HepG2 (cell line): ENCODE measurements at regions not wholly inside any gene's neighbourhood (a gene's known extent, or its start where the extent isn't known, plus 50 kb on each side); places are given as distances from the start of the nearest gene placed in this dataset.

ENCODE experiments used
- ATAC-seq: fragments of 200-7000 bp; cut with Tn5 transposase; 3 replicates; pipeline ENCODE4 v1.9.1; 2020; ENCODE audit warnings: mild to moderate bottlenecking, moderate library complexity
- BruUV-seq: library from RNA; stranded (reverse); fragments of 400-500 nt; replicated peaks from 2 replicates; lab custom pipeline; 2021; lab: Mats Ljungman, UMichigan
- CTCF ChIA-PET: fragments of 300-600 bp; formaldehyde crosslinking; extraction: SDS; loops from one replicate; lab custom pipeline; 2021; ENCODE audit warnings: low total read pairs, inconsistent platforms, low intra/inter-chr PET ratio; lab: Yijun Ruan, JAX
- POLR2A ChIA-PET: fragments of 350-600 bp; sonication (Branson Sonifier 250); formaldehyde crosslinking; loops from one replicate; lab custom pipeline; 2020; ENCODE audit warnings: antibody characterized with exemption, inconsistent platforms; lab: Yijun Ruan, JAX
- DNase-seq: peaks from one replicate; pipeline ENCODE4 v3.0.0-alpha.2; 2015; ENCODE audit warnings: low spot score
- FAIRE-seq: peaks from 3 replicates; lab custom pipeline; 2011; peaks lifted over from hg19 to GRCh38; lab: Jason Lieb, UNC
- H2AFZ ChIP-seq: one replicate; pipeline ENCODE4 v1.6.1; 2011; ENCODE audit warnings: low read length, inconsistent platforms
- H3K27ac ChIP-seq: fragments of 300-600 bp; 3 replicates; pipeline ENCODE4 v1.8.0; 2011; ENCODE audit warnings: mixed run types, mild to moderate bottlenecking, mixed read lengths, low read length, inconsistent platforms; ENCODE audit not compliant: insufficient read depth; ENCODE audit errors: extremely low read length
- H3K27me3 ChIP-seq, 2 experiments: fragments of 200-600 bp in 1 of 2; 2 replicates in 1 of 2; 3 replicates in 1 of 2; pipeline versions ENCODE4 v1.6.0 to v1.8.0; 2011; ENCODE audit warnings: low read length in 2 of 2, mild to moderate bottlenecking in 2 of 2, moderate library complexity in 2 of 2, inconsistent platforms in 1 of 2; ENCODE audit not compliant: insufficient read depth in 2 of 2, control insufficient read depth in 1 of 2
- H3K36me3 ChIP-seq, 2 experiments: fragments of 200-600 bp in 1 of 2; replicated peaks in 1 of 2; 2 replicates in 1 of 2; 3 replicates in 1 of 2; pipeline versions ENCODE4 v1.5.1 to v1.8.0; 2011; ENCODE audit warnings: low read length in 2 of 2, inconsistent platforms in 1 of 2; ENCODE audit not compliant: insufficient read depth in 2 of 2, control insufficient read depth in 1 of 2
- H3K4me1 ChIP-seq: 2 replicates; pipeline ENCODE4 v1.5.1; 2012; ENCODE audit warnings: low read length, inconsistent platforms; ENCODE audit not compliant: insufficient read depth
- H3K4me2 ChIP-seq: 2 replicates; pipeline ENCODE4 v1.6.0; 2011; ENCODE audit warnings: low read depth, low read length, inconsistent platforms
- H3K4me3 ChIP-seq, 3 experiments: fragments of 200-600 bp in 1 of 3; sonication (generic), shearing (Covaris generic) in 1 of 3; replicated peaks in 1 of 3; 2 replicates each; pipeline ENCODE4 v1.5.1; 2011 to 2016; ENCODE audit warnings: low read length in 3 of 3, inconsistent platforms in 2 of 3, low read depth in 2 of 3, mild to moderate bottlenecking in 2 of 3, control low read depth in 1 of 3, mixed read lengths in 1 of 3; ENCODE audit not compliant: insufficient read depth in 1 of 3
- H3K79me2 ChIP-seq: one replicate; pipeline ENCODE4 v1.6.1; 2011; ENCODE audit warnings: low read length, inconsistent platforms; ENCODE audit not compliant: insufficient read depth
- H3K9ac ChIP-seq: 2 replicates; pipeline ENCODE4 v1.6.0; 2011; ENCODE audit warnings: mild to moderate bottlenecking, low read depth, low read length, inconsistent platforms; ENCODE audit not compliant: insufficient read depth
- H3K9me3 ChIP-seq: 2 replicates; pipeline ENCODE4 v1.5.1; 2012; ENCODE audit warnings: mild to moderate bottlenecking, low read length
- H4K20me1 ChIP-seq: 2 replicates; pipeline ENCODE4 v1.6.0; 2011; ENCODE audit warnings: inconsistent platforms, mild to moderate bottlenecking, low read length, moderate library complexity; ENCODE audit not compliant: insufficient read depth
- CBX2 ChIP-seq, 2 experiments: fragments of 200-600 bp in 1 of 2; sonication (generic); formaldehyde crosslinking in 1 of 2; IDR thresholded peaks; 2 replicates each; pipeline versions ENCODE4 v1.7.0 to v1.8.1; 2018 to 2022; ENCODE audit warnings: low read depth in 2 of 2, low read length in 1 of 2, mild to moderate bottlenecking in 1 of 2, missing genetic modification reagents in 1 of 2
- ESRRA ChIP-seq: sonication (generic); formaldehyde crosslinking; IDR thresholded peaks from 2 replicates; pipeline ENCODE4 v1.5.1; 2020; ENCODE audit warnings: mild to moderate bottlenecking, low read depth, missing genetic modification reagents
- FOXA3 ChIP-seq: IDR thresholded peaks from 2 replicates; pipeline ENCODE4 v1.6.1; 2016; ENCODE audit warnings: missing genetic modification reagents, missing compliant biosample characterization
- HNF1B ChIP-seq: sonication (generic); formaldehyde crosslinking; IDR thresholded peaks from 2 replicates; pipeline ENCODE4 v1.5.1; 2020; ENCODE audit warnings: mild to moderate bottlenecking, moderate library complexity, missing genetic modification reagents
- SMARCE1 ChIP-seq: fragments of 450-650 bp; IDR thresholded peaks from 2 replicates; pipeline ENCODE4 v1.6.1; 2017; ENCODE audit warnings: borderline replicate concordance
- SNAPC2 ChIP-seq: sonication (generic); formaldehyde crosslinking; IDR thresholded peaks from 2 replicates; pipeline ENCODE4 v1.8.1; 2022; ENCODE audit warnings: mild to moderate bottlenecking, missing genetic modification reagents
- WIZ ChIP-seq: sonication (generic); formaldehyde crosslinking; IDR thresholded peaks from 2 replicates; pipeline ENCODE4 v1.5.1; 2020; ENCODE audit warnings: mild to moderate bottlenecking, missing genetic modification reagents
- XBP1 ChIP-seq: sonication (generic); formaldehyde crosslinking; IDR thresholded peaks from 2 replicates; pipeline ENCODE4 v1.5.0; 2020; ENCODE audit warnings: missing genetic modification reagents
- ZBTB42 ChIP-seq: sonication (generic); formaldehyde crosslinking; IDR thresholded peaks from 2 replicates; pipeline ENCODE4 v1.5.0; 2020; ENCODE audit warnings: mild to moderate bottlenecking, missing genetic modification reagents
- ZBTB8A ChIP-seq: sonication (generic); formaldehyde crosslinking; IDR thresholded peaks from 2 replicates; pipeline ENCODE4 v1.4.0; 2020; ENCODE audit warnings: mild to moderate bottlenecking, low read depth, missing genetic modification reagents, borderline replicate concordance
- ZFP62 ChIP-seq: sonication (generic); formaldehyde crosslinking; IDR thresholded peaks from 2 replicates; pipeline ENCODE4 v1.4.0; 2020; ENCODE audit warnings: missing genetic modification reagents
- ZNF296 ChIP-seq: sonication (generic); formaldehyde crosslinking; conservative IDR thresholded peaks from 2 replicates; pipeline ENCODE4 v1.5.0; 2020; ENCODE audit warnings: mild to moderate bottlenecking, missing genetic modification reagents
- ZNF441 ChIP-seq: sonication (generic); formaldehyde crosslinking; IDR thresholded peaks from 2 replicates; pipeline ENCODE4 v1.7.0; 2021; ENCODE audit warnings: missing genetic modification reagents, borderline replicate concordance
- WGBS: methylation state at CpG from one replicate; pipeline ENCODE4 v1.1.6; 2017; ENCODE audit warnings: low lambda C conversion rate; 5-methylcytosine and 5-hydroxymethylcytosine counted together
- in situ Hi-C: cut with HindIII; loops from 2 replicates; pipeline ENCODE4 v1.10.0; 2017; ENCODE audit warnings: low pct_unique_long_range_greater_than_20kb; ENCODE audit not compliant: extremely low pct_ligation_motif_present
- intact Hi-C: fragments of 100-400 bp; cut with micrococcal nuclease; formaldehyde crosslinking; loops from one replicate; pipeline ENCODE4 v1.10.0; 2022; ENCODE audit not compliant: unreplicated experiment
- TF ChIP-seq, protein P1 (sequence below): sonication (generic); formaldehyde crosslinking; IDR thresholded peaks from 2 replicates; pipeline ENCODE4 v1.5.0; 2020; ENCODE audit warnings: missing genetic modification reagents
- TF ChIP-seq, protein P2 (sequence below): sonication (generic); formaldehyde crosslinking; IDR thresholded peaks from 2 replicates; pipeline ENCODE4 v1.5.0; 2020; ENCODE audit warnings: mild to moderate bottlenecking, low read depth, missing genetic modification reagents, borderline replicate concordance

GRCh38 chrX:22629105-22629725 is 356.5 kb downstream of the CBLL2 start:
- no peaks in the 10 kb centered on the region for H3K4me1 ChIP-seq
- TF ChIP-seq ZNF441 (CRISPR knock-in tag), result no peak
- TF ChIP-seq SNAPC2, result no peak
- TF ChIP-seq HNF1B (CRISPR knock-in tag), result no peak
- H3K36me3 ChIP-seq, result no peaks in the 10 kb centered on the region
- in situ Hi-C loops (no loop called here), intact Hi-C loops (no loop called here)
- no peaks in the 10 kb centered on the region for H4K20me1 ChIP-seq
- H3K79me2 ChIP-seq, result no peaks in the 10 kb centered on the region
- no peaks in the 10 kb centered on the region for H3K27me3 ChIP-seq
- no peak for DNase-seq
- H3K27ac ChIP-seq, result no peak overlapping the region
- no peak overlapping the region for H2AFZ ChIP-seq
- no TSS peak for BruUV-seq
- no peak for FAIRE-seq
- no CpG with 5 or more reads among the region's 2 CpGs for WGBS
- H3K9ac ChIP-seq, result no peak overlapping the region
- POLR2A ChIA-PET, result no interaction called here
- no peak overlapping the region for H3K4me3 ChIP-seq
- CTCF ChIA-PET, result no interaction called here
- H3K9me3 ChIP-seq, result no peaks in the 10 kb centered on the region
- no peak overlapping the region for H3K4me2 ChIP-seq
- ATAC-seq, result no peak

DNA sequence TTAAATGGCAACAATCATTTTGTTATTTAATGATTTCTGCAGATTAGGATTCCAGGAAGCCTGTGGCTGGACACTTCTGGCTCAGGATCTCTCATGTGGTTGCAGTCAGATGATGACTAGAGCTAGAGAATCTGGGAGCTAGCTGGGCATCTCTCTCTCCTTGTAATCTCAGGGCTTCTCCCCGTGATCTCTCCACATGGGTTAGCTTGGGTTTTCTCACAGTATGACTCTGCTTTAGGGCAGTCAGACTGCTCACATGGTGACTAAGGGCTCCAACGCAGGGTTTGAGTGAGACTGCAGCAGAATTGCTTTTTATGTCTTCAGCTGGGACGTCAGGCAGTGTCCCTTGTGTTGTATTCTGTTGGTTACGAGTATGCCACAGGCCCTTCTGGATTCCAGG is 361.4 kb downstream of the CBLL2 start:
- no CpG with 5 or more reads among the region's 4 CpGs for WGBS
- ATAC-seq (no peak), DNase-seq (no peak), FAIRE-seq (no peak)
- no peaks in the 10 kb centered on the region for H3K9me3 ChIP-seq
- ChIA-PET CTCF (no interaction called here), POLR2A (no interaction called here)
- H3K4me3 ChIP-seq, result no peak overlapping the region
- intact Hi-C loops (no loop called here), in situ Hi-C loops (no loop called here)
- H2AFZ ChIP-seq, result no peak overlapping the region
- H4K20me1 ChIP-seq, result no peaks in the 10 kb centered on the region
- no peaks in the 10 kb centered on the region for H3K79me2 ChIP-seq
- no peak overlapping the region for H3K4me2 ChIP-seq
- H3K36me3 ChIP-seq, result no peaks in the 10 kb centered on the region
- H3K4me1 ChIP-seq, result no peaks in the 10 kb centered on the region
- H3K27me3 ChIP-seq, result no peaks in the 10 kb centered on the region
- H3K9ac ChIP-seq, result no peak overlapping the region
- no TSS peak for BruUV-seq
- TF ChIP-seq WIZ (no peak), ZBTB8A (CRISPR knock-in tag) (no peak), FOXA3 (CRISPR knock-in tag) (no peak), ZNF296 (CRISPR knock-in tag) (no peak), CBX2 (IDR thresholded peaks at IDR 0.05; ENCODE audit: low read depth, low read length) (no peak), CBX2 (CRISPR knock-in tag; IDR thresholded peaks at IDR 0.05; ENCODE audit: low read depth) (no peak), SMARCE1 (no peak), ZBTB42 (CRISPR knock-in tag) (no peak), ESRRA (CRISPR knock-in tag) (no peak), XBP1 (no peak), ZFP62 (no peak)
- TF ChIP-seq, protein P1, sequence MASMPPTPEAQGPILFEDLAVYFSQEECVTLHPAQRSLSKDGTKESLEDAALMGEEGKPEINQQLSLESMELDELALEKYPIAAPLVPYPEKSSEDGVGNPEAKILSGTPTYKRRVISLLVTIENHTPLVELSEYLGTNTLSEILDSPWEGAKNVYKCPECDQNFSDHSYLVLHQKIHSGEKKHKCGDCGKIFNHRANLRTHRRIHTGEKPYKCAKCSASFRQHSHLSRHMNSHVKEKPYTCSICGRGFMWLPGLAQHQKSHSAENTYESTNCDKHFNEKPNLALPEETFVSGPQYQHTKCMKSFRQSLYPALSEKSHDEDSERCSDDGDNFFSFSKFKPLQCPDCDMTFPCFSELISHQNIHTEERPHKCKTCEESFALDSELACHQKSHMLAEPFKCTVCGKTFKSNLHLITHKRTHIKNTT (CRISPR knock-in tag), result no peak
- TF ChIP-seq, protein P2, sequence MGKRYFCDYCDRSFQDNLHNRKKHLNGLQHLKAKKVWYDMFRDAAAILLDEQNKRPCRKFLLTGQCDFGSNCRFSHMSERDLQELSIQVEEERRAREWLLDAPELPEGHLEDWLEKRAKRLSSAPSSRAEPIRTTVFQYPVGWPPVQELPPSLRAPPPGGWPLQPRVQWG (CRISPR knock-in tag), result no peak
- H3K27ac ChIP-seq, result no peak overlapping the region
